ENCODE measurements at regions not wholly inside any gene's neighbourhood (a gene's known extent, or its start where the extent isn't known, plus 50 kb on each side); places are given as distances from the start of the nearest gene placed in this dataset.

DNA sequence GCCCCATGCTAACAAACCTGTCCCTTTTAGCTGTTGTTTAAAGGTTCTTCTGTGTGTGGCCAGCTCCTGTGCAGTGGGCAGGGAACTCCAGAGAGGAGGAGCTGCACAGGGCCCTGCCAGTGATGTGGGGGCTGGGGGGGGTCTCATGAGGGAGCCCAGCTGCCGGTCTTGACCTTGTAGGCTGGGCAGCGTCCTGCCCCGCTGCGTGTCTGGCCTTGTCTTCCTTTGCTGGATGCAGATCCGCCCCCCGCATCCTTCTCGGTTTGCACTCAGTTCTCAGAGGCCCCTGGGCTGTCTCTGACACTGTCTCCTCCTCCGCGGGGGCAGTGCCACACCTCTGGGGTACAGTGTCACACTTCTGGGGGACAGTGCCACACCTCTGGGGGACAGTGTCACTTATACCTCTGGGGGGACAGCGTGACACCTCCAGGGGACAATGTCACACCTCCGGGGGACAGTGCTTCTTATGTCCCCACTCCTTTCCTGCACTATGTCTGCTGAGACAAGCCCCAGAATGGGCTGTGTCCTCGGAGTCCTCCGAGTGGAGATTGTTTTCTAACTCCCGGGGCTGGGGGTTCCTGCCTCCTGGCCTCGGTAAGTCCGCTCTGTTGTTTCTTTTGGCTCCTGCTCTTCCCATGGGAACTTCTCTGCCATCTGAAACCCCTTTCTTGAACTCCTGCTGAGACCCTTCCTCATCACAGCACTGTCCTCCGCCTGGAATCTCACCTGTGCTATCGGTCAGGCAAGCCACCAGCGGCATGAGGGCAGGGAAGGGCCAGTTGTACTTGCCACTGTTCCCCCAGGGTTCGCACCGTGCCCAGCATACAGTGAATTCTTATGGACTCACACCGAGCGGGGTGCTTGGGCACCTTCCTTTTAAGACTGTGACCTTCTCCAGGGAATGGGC is 788.3 kb downstream of the TBC1D22A start:
- H3K27me3 ChIP-seq (replicated peaks; ENCODE audit: control insufficient read depth, insufficient read depth, low read length, poor library complexity, severe bottlenecking), result no peaks in the 10 kb centered on the region
- no peak overlapping the region for H3K27ac ChIP-seq (ENCODE audit: insufficient read depth, low read length, poor library complexity, severe bottlenecking)
- no peak for DNase-seq
- no peaks in the 10 kb centered on the region for H3K36me3 ChIP-seq (ENCODE audit: control insufficient read depth, insufficient read depth, low read length)
- H3K4me1 ChIP-seq (ENCODE audit: control insufficient read depth, insufficient read depth, low read length, poor library complexity, severe bottlenecking), result no peaks in the 10 kb centered on the region
- H3K9me3 ChIP-seq (ENCODE audit: control insufficient read depth, low read length), result no peaks in the 10 kb centered on the region
- H3K4me3 ChIP-seq (ENCODE audit: insufficient read depth, low read depth, low read length, poor library complexity, severe bottlenecking), result no peak overlapping the region

DNA sequence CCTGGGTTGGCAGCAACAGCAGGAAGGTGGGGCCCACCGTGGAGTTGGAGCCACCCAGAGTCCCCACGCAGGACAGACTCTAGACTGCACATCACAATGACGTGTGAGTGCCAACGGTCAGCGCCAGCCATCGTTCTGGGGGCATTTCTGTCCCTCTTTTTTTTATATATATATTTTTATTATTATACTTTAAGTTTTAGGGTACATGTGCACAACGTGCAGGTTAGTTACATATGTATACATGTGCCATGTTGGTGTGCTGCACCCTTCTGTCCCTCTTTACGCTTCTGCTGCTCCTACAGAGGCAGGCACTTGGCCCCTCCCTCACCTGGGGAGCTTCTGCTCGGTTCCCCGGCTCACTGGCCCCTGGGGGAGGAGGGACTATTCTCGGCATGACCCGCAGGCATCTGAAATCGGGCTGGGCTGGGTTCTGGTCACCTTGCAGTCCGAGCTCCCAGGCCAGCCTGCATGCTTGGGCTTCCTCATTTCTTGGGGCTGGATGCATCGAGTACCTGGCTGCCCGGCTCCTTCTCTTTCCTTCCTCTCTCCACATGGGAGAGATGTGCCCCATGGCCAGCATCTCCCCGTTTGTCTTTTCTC is 787.4 kb downstream of the TBC1D22A start:
- Histone ChIP-seq H3K4me1 (ENCODE audit: control insufficient read depth, insufficient read depth, low read length, poor library complexity, severe bottlenecking) (no peaks in the 10 kb centered on the region), H3K9me3 (ENCODE audit: control insufficient read depth, low read length) (no peaks in the 10 kb centered on the region), H3K27ac (ENCODE audit: insufficient read depth, low read length, poor library complexity, severe bottlenecking) (no peak overlapping the region), H3K4me3 (ENCODE audit: insufficient read depth, low read depth, low read length, poor library complexity, severe bottlenecking) (no peak overlapping the region), H3K36me3 (ENCODE audit: control insufficient read depth, insufficient read depth, low read length) (no peaks in the 10 kb centered on the region), H3K27me3 (replicated peaks; ENCODE audit: control insufficient read depth, insufficient read depth, low read length, poor library complexity, severe bottlenecking) (no peaks in the 10 kb centered on the region)
- DNase-seq, result no peak

DNA sequence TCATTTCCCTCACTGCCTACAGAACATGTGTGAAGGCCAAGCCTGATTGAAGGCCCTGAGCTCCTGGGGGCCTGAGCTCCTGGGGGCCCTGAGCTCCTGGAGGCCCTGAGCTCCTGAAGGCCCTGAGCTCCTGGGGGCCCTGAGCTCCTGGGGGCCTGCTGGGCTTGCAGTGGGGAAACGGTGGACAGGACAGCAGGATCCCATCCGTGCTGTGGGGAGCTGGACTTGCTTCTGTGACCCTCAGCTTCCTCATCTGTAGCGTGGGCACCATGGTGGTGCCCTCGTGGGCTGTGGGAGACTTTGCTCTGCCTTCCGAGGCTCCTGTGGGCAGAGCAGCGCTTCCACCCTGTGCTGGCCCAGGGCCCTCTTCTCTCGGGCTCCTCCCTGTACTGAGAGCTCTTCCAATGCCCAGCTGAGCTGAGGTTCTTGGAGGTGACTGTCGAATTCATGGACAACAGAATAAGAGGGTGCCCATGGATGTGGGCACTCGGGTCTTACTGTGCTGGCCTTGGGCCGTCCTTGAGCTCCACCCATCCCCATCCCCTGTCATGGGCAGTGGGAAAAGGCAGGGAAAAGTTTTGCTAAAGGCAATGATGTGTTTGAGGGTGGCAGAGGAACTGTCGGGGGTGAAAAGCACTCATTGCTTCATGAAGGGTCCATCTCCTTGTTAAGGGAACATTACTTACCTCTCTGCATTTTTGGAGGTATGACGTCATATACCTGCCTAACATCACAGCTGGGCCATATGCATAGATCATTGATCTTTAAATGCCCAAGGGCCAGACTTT is 786.7 kb downstream of the TBC1D22A start:
- Histone ChIP-seq H3K9me3 (ENCODE audit: control insufficient read depth, low read length) (no peaks in the 10 kb centered on the region), H3K36me3 (ENCODE audit: control insufficient read depth, insufficient read depth, low read length) (no peaks in the 10 kb centered on the region), H3K27ac (ENCODE audit: insufficient read depth, low read length, poor library complexity, severe bottlenecking) (no peak overlapping the region), H3K27me3 (replicated peaks; ENCODE audit: control insufficient read depth, insufficient read depth, low read length, poor library complexity, severe bottlenecking) (no peaks in the 10 kb centered on the region), H3K4me1 (ENCODE audit: control insufficient read depth, insufficient read depth, low read length, poor library complexity, severe bottlenecking) (no peaks in the 10 kb centered on the region), H3K4me3 (ENCODE audit: insufficient read depth, low read depth, low read length, poor library complexity, severe bottlenecking) (no peak overlapping the region)
- DNase-seq, result no peak

DNA sequence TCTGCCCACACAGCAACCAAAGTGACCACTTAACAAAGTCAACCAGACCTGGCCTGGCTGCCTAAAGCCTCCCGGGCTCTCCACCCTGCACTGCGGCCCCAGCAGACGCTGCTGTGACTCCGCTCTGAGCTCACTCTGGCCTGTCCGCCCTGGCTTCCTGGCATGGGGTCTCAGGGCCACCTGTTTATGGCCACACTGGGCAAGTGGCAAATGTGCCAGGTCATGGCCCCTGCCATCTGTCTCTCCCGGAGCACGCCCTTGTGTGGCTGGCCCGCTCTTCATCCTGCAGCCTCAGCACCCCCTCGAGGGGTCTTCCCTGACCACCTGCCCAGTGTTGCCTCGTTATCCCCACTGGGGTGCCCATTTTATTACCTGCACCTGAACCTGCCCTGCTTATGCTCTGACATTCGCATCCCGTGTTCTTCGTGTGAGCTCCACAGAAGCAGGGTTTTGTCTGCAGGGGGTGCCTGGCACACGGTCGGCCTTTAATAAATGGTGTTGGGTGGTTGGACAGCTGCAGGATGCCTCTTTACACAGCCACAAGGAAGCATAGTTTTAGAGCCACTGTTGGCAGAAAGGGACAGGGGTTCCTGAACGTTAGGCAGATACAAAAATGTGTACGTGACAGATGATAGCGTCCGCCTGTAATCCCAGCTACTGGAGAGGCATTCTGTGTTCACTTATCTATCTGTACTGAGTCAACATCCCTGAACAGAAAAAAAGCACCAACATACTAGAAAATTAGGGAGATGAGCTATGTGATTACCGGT is 785.6 kb downstream of the TBC1D22A start:
- Histone ChIP-seq H3K4me3 (ENCODE audit: insufficient read depth, low read depth, low read length, poor library complexity, severe bottlenecking) (no peak overlapping the region), H3K27me3 (replicated peaks; ENCODE audit: control insufficient read depth, insufficient read depth, low read length, poor library complexity, severe bottlenecking) (no peaks in the 10 kb centered on the region), H3K4me1 (ENCODE audit: control insufficient read depth, insufficient read depth, low read length, poor library complexity, severe bottlenecking) (no peaks in the 10 kb centered on the region), H3K27ac (ENCODE audit: insufficient read depth, low read length, poor library complexity, severe bottlenecking) (no peak overlapping the region), H3K9me3 (ENCODE audit: control insufficient read depth, low read length) (no peaks in the 10 kb centered on the region), H3K36me3 (ENCODE audit: control insufficient read depth, insufficient read depth, low read length) (no peaks in the 10 kb centered on the region)
- no peak for DNase-seq

DNA sequence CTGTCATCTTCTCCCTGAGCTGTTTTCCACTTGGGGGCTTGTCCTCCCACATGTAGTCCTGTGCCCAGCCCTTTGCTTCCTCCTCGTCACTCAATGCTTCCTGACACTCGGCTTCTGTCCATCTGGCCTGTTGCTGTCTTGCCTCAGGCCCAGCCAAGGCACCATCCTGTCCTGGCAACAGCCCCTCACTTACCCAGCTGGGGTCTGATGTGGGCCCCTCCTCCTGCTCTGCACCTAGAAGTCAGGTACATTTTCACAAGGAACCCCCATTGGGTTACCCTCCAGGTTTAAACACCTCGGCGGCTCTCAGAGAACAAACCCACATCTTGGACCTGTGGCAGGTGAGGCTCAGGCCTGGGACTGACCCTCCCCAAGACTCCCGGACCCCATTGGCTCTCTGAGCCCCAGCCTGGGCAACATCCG is 784.8 kb downstream of the TBC1D22A start:
- no peaks in the 10 kb centered on the region for H3K27me3 ChIP-seq (replicated peaks; ENCODE audit: control insufficient read depth, insufficient read depth, low read length, poor library complexity, severe bottlenecking)
- H3K27ac ChIP-seq (ENCODE audit: insufficient read depth, low read length, poor library complexity, severe bottlenecking), result no peak overlapping the region
- no peaks in the 10 kb centered on the region for H3K9me3 ChIP-seq (ENCODE audit: control insufficient read depth, low read length)
- no peaks in the 10 kb centered on the region for H3K36me3 ChIP-seq (ENCODE audit: control insufficient read depth, insufficient read depth, low read length)
- DNase-seq, result no peak
- H3K4me3 ChIP-seq (ENCODE audit: insufficient read depth, low read depth, low read length, poor library complexity, severe bottlenecking), result no peak overlapping the region
- H3K4me1 ChIP-seq (ENCODE audit: control insufficient read depth, insufficient read depth, low read length, poor library complexity, severe bottlenecking), result no peaks in the 10 kb centered on the region

DNA sequence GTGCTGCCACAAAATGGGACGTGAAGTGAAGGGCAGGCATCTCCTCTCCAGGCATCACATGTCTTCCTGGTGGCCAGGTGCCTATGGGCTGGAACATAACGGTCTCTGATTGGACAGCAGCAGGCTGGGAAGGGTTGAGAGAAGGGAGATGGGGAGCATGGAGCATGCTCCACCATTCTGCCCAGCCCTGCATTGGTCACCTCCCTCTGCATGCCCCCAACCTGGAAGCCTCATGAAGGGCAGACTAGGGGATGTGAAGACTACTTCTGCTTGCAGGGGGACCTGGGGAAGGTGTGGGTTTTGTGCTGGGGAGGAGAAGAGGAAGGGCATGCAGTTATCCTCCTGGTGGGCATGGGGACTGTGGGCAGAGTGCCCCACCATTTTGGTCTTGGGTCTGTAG is 782.2 kb downstream of the TBC1D22A start:
- no peak overlapping the region for H3K4me3 ChIP-seq (ENCODE audit: insufficient read depth, low read depth, low read length, poor library complexity, severe bottlenecking)
- no peaks in the 10 kb centered on the region for H3K9me3 ChIP-seq (ENCODE audit: control insufficient read depth, low read length)
- H3K27ac ChIP-seq (ENCODE audit: insufficient read depth, low read length, poor library complexity, severe bottlenecking), result no peak overlapping the region
- no peaks in the 10 kb centered on the region for H3K36me3 ChIP-seq (ENCODE audit: control insufficient read depth, insufficient read depth, low read length)
- H3K4me1 ChIP-seq (ENCODE audit: control insufficient read depth, insufficient read depth, low read length, poor library complexity, severe bottlenecking), result no peaks in the 10 kb centered on the region
- no peaks in the 10 kb centered on the region for H3K27me3 ChIP-seq (replicated peaks; ENCODE audit: control insufficient read depth, insufficient read depth, low read length, poor library complexity, severe bottlenecking)
- no peak for DNase-seq

DNA sequence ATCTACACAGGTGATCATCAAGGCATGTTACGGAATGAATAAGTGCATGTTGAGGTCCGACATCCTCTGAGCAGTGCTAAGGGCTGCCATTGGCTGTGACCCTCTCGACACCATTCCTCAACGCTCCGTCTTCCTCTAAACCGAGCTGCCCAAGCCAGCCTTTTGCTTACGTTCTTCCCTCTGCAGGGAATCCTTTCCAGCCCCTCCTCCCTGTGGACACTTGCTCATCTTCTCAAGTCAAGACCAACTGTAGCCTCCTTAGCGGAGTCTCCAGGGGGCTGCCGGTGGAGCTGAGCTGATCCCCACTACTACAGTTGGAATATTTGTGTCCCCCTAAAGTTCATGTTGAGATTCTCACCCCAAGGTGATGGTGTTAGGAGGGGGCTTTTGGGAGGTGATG is 781.0 kb downstream of the TBC1D22A start:
- Histone ChIP-seq H3K9me3 (ENCODE audit: control insufficient read depth, low read length) (no peaks in the 10 kb centered on the region), H3K27ac (ENCODE audit: insufficient read depth, low read length, poor library complexity, severe bottlenecking) (no peak overlapping the region), H3K4me1 (ENCODE audit: control insufficient read depth, insufficient read depth, low read length, poor library complexity, severe bottlenecking) (no peaks in the 10 kb centered on the region), H3K4me3 (ENCODE audit: insufficient read depth, low read depth, low read length, poor library complexity, severe bottlenecking) (no peak overlapping the region), H3K36me3 (ENCODE audit: control insufficient read depth, insufficient read depth, low read length) (no peaks in the 10 kb centered on the region), H3K27me3 (replicated peaks; ENCODE audit: control insufficient read depth, insufficient read depth, low read length, poor library complexity, severe bottlenecking) (no peaks in the 10 kb centered on the region)
- no peak for DNase-seq

DNA sequence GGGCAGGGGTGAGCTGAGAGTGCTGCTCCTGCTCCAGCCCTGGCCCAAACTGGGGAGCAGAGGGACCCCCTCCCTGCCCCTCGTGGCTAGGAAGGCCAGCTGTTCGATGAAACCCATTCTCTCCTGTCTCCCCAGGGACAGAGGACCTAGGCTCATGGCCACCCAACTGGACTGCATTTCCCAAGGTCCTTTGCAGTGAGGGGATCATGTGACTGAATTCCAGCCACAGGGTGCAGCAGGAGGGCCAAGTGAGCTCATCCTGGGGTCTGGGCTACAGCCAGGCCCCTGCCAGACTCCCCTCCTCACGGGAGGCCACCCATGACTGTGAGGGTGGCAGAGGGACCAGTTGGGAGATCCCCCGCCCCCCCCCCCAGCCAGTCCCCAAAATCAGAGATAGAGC is 777.6 kb downstream of the TBC1D22A start:
- no peak overlapping the region for H3K27ac ChIP-seq (ENCODE audit: insufficient read depth, low read length, poor library complexity, severe bottlenecking)
- no peak overlapping the region for H3K4me3 ChIP-seq (ENCODE audit: insufficient read depth, low read depth, low read length, poor library complexity, severe bottlenecking)
- H3K36me3 ChIP-seq (ENCODE audit: control insufficient read depth, insufficient read depth, low read length), result no peaks in the 10 kb centered on the region
- no peaks in the 10 kb centered on the region for H3K9me3 ChIP-seq (ENCODE audit: control insufficient read depth, low read length)
- H3K4me1 ChIP-seq (ENCODE audit: control insufficient read depth, insufficient read depth, low read length, poor library complexity, severe bottlenecking), result no peaks in the 10 kb centered on the region
- no peaks in the 10 kb centered on the region for H3K27me3 ChIP-seq (replicated peaks; ENCODE audit: control insufficient read depth, insufficient read depth, low read length, poor library complexity, severe bottlenecking)
- no peak for DNase-seq

DNA sequence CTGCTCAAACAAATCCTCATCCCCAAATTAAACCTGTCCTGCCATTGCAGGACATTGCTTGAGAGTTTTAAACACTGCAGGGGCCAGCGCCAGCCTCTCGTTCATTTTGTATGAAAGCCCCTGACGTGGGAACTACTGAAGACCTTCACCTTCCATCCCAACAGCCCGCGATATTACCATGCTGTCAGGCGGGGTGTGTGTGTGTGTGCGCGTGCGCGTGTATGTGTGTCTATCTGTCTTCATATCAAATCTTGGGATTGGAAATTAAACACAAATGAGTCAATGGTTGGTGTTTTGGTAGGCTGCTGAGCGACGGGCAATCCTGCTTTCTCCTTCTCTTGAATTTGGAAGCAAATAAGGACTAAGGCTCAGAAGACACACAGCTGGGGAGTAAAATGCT is 776.9 kb downstream of the TBC1D22A start:
- Histone ChIP-seq H3K4me3 (ENCODE audit: insufficient read depth, low read depth, low read length, poor library complexity, severe bottlenecking) (no peak overlapping the region), H3K27me3 (replicated peaks; ENCODE audit: control insufficient read depth, insufficient read depth, low read length, poor library complexity, severe bottlenecking) (no peaks in the 10 kb centered on the region), H3K27ac (ENCODE audit: insufficient read depth, low read length, poor library complexity, severe bottlenecking) (no peak overlapping the region), H3K4me1 (ENCODE audit: control insufficient read depth, insufficient read depth, low read length, poor library complexity, severe bottlenecking) (no peaks in the 10 kb centered on the region), H3K36me3 (ENCODE audit: control insufficient read depth, insufficient read depth, low read length) (no peaks in the 10 kb centered on the region), H3K9me3 (ENCODE audit: control insufficient read depth, low read length) (no peaks in the 10 kb centered on the region)
- no peak for DNase-seq
